HFFc6 (cell line): ENCODE measurements at regions not wholly inside any gene's neighbourhood (a gene's known extent, or its start where the extent isn't known, plus 50 kb on each side); places are given as distances from the start of the nearest gene placed in this dataset.
"Not testable (repeated sequence)": the region's sequence is repeated elsewhere in the genome, so short reads cannot be mapped to it uniquely, and the experiment has no call there.

Experiments
- DNase-seq: peaks from one replicate; pipeline ENCODE4 v3.0.0-alpha.2; 2018
- H3K27ac Mint-ChIP-seq: 2 replicates; pipeline ENCODE4 v1.8.0; 2020; ENCODE audit warnings: mild to moderate bottlenecking, mixed read lengths
- H3K27me3 Mint-ChIP-seq: 2 replicates; pipeline ENCODE4 v1.8.0; 2021; ENCODE audit warnings: mild to moderate bottlenecking, moderate library complexity, mixed read lengths; ENCODE audit not compliant: insufficient read depth
- H3K36me3 Mint-ChIP-seq: 2 replicates; pipeline ENCODE4 v1.8.0; 2021; ENCODE audit warnings: low read depth, mixed read lengths
- H3K4me1 Mint-ChIP-seq: 2 replicates; pipeline ENCODE4 v1.8.0; 2020; ENCODE audit warnings: low read depth, mixed read lengths
- H3K4me3 Mint-ChIP-seq: 2 replicates; pipeline ENCODE4 v1.8.0; 2020; ENCODE audit warnings: mild to moderate bottlenecking, moderate library complexity, mixed read lengths
- H3K9me3 Mint-ChIP-seq: 2 replicates; pipeline ENCODE4 v1.8.0; 2020; ENCODE audit warnings: mild to moderate bottlenecking, mixed read lengths
- TF ChIP-seq, protein P1 (sequence below): fragments of 200-600 bp; sonication (generic); IDR thresholded peaks from 2 replicates; pipeline ENCODE4 v1.5.0; 2021; ENCODE audit warnings: antibody characterized with exemption, mild to moderate bottlenecking

DNA sequence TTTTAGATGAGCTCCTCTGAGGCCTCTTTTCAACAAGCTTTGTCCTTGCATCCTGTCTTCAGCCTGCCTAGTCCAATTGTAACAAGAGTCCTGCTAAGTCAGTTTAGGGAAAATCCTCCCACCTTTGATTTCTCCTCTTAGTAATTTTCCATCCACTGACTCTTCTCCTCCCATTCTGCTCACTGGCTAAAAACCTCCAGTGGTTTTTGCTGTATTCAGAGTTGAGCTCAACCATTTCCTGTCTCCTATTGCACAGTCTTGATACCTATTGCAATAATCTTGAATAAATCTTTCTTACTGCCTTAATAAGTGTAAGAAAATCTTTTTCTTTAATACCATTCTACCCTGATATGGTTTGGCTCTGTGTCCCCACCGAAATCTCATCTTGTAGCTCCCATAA, 117.8 kb upstream of the ENPP6 start:
- Mint-ChIP-seq H3K27me3 (peaks cover 1% of the 10 kb centered on the region), H3K9me3 (peaks cover 4% of the 10 kb centered on the region; the same call in 1 of the 2 replicates), H3K36me3 (peaks cover 13% of the 10 kb centered on the region; the same call in 1 of the 2 replicates), H3K4me3 (no peak overlapping the region), H3K27ac (no peak overlapping the region), H3K4me1 (peaks cover 28% of the 10 kb centered on the region)
- TF ChIP-seq, protein P1, sequence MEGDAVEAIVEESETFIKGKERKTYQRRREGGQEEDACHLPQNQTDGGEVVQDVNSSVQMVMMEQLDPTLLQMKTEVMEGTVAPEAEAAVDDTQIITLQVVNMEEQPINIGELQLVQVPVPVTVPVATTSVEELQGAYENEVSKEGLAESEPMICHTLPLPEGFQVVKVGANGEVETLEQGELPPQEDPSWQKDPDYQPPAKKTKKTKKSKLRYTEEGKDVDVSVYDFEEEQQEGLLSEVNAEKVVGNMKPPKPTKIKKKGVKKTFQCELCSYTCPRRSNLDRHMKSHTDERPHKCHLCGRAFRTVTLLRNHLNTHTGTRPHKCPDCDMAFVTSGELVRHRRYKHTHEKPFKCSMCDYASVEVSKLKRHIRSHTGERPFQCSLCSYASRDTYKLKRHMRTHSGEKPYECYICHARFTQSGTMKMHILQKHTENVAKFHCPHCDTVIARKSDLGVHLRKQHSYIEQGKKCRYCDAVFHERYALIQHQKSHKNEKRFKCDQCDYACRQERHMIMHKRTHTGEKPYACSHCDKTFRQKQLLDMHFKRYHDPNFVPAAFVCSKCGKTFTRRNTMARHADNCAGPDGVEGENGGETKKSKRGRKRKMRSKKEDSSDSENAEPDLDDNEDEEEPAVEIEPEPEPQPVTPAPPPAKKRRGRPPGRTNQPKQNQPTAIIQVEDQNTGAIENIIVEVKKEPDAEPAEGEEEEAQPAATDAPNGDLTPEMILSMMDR, result no peak
- DNase-seq, result no peak

DNA sequence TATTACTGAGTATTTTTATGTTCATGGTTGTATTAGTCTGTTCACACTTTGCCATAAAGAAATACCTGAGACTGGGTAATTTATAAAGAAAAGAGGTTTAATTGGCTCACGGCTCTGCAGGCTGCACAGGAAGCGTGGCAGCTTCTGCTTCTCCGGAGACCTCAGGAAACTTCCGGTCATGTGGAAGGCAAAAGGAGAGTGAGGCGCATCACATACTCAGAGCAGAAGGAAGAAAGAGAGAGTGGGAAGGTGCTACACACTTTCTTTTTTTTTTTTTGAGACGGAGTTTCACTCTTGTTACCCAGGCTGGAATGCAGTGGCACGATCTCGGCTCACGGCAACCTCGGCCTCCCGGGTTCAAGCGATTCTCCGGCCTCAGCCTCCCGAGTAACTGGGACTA, 115.8 kb upstream of the ENPP6 start:
- not testable (repeated sequence) for H3K27ac Mint-ChIP-seq, DNase-seq, H3K36me3 Mint-ChIP-seq, H3K27me3 Mint-ChIP-seq, H3K9me3 Mint-ChIP-seq, H3K4me3 Mint-ChIP-seq
- H3K4me1 Mint-ChIP-seq, result peaks cover 16% of the 10 kb centered on the region; the same call in 1 of the 2 replicates

DNA sequence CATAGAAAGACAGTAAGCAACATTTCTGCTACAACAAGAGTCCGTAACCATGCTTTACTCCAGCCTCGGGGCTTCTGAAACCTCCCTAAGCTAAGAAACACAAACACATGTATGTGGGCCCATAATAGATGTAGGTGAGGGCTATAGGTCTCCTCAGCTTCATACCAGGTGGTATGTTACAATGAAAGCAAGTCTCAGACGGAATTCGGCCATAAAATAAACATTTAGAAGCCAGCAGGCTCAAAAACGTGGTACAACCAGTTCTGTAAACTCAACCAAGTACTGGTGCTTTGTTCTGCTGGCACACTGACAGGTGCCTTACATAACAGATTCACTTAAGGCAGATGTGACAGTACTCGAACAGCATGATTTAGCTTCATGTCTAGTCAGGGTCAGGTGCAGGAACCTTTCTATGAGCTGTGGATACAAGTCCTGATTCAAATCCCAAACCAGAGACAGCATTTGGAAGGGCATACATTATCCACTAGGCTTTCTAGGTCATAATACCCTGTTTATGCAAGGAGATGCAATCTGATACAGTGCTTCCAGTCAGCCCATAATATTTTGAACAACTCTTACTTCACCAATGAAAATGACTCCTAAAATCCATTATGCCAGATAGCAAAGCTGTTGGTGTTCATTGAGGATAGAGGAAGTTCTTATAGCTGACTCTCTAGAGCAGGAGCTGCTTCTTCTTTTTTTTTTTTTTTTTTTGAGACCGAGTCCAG, 113.8 kb upstream of the ENPP6 start:
- no peaks in the 10 kb centered on the region for H3K36me3 Mint-ChIP-seq
- H3K27me3 Mint-ChIP-seq, result peaks cover 3% of the 10 kb centered on the region
- peaks cover 11% of the 10 kb centered on the region; the same call in 1 of the 2 replicates for H3K4me1 Mint-ChIP-seq
- no peak overlapping the region for H3K27ac Mint-ChIP-seq
- TF ChIP-seq, protein P1, result no peak
- no peak for DNase-seq
- no peaks in the 10 kb centered on the region for H3K9me3 Mint-ChIP-seq
- no peak overlapping the region for H3K4me3 Mint-ChIP-seq

DNA sequence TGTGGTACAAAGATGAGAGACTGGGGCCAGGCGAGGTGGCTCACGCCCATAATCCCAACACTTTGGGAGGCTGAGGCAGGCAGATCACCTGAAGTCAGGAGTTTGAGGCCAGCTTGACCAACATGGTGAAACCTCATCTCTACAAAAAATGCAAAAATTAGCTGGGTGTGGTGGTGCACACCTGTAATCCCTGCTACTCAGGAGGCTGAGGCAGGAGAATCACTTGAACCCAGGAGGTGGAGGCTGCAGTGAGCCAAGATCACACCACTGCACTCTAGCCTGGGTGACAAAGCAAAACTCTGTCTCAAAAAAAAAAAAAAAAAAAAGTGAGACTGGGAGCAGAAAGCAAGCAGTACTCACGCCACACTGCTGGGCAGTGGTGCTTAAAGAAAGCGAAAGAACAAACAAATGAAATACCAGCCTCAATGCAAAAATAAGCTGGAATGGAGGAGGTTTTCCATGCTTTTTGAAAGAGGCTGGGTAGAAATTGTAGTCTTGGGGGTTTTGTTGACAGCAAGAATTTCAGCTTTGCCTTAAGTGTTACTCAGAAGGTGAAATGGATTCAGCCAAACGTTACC, 112.9 kb upstream of the ENPP6 start:
- not testable (repeated sequence) for H3K4me1 Mint-ChIP-seq, H3K4me3 Mint-ChIP-seq, H3K36me3 Mint-ChIP-seq, DNase-seq, H3K27me3 Mint-ChIP-seq, H3K9me3 Mint-ChIP-seq, H3K27ac Mint-ChIP-seq

DNA sequence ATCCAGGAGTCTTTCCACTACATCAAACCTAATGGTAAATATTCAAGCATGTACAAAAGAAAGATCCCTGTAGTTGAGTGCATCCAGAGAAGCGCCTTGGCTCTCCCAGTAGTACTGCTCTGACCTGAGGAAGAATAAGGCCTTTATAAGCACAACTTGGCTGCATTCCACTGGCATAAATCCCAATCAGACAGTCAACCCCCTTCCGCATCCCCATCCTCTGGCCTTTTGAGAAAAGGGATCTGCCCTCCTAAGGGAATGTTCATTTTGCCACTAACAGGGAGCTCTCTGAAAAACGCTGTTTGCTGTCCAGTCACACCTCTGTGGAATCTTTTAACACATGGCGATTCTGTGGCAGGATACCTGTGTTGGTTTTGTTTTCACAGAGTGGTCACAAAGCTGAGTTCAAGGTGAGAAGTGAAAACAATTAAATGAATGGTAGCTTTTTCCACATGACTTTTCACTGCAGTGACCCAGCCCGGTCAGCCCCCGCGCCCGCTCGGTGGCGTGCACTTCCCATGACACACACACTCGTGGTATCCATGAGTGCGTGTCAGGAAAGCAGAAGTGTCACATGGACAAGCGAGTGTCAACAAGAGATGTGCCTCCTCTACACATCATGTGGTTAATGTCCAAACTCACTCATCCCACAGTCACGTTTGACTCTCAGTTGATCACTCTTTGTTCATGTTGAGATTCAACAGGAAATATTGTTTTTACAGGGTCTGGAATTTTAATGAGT, 112.2 kb upstream of the ENPP6 start:
- H3K27me3 Mint-ChIP-seq, result peaks cover 5% of the 10 kb centered on the region
- H3K4me1 Mint-ChIP-seq, result peaks cover 5% of the 10 kb centered on the region; the same call in 1 of the 2 replicates
- H3K27ac Mint-ChIP-seq, result no peak overlapping the region
- no peak overlapping the region for H3K4me3 Mint-ChIP-seq
- no peaks in the 10 kb centered on the region for H3K36me3 Mint-ChIP-seq
- TF ChIP-seq, protein P1, result no peak
- no peak for DNase-seq
- no peaks in the 10 kb centered on the region for H3K9me3 Mint-ChIP-seq

DNA sequence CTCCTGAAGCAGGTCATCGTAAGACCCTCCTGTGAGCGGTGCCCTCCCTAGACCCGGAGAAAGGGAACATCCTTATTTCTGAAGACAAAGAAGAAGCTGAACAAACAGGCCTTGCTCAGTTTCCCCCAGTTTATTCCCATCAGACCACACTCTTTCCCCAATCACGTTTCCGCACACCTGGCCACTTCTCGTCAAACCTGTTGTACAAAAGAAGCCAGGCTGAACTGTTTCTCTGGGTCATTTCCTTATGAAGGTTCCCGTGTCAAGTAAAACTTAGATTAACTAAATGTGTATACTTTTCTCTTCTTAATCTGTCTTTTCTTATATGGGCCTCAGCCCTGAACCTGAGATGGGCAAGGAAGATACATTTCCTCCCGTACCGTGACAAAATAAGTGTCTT, 111.6 kb upstream of the ENPP6 start:
- TF ChIP-seq, protein P1, result no peak
- H3K4me1 Mint-ChIP-seq, result peaks cover 5% of the 10 kb centered on the region; the same call in 1 of the 2 replicates
- no peak overlapping the region for H3K27ac Mint-ChIP-seq
- no peaks in the 10 kb centered on the region for H3K36me3 Mint-ChIP-seq
- no peak overlapping the region for H3K4me3 Mint-ChIP-seq
- H3K9me3 Mint-ChIP-seq, result no peaks in the 10 kb centered on the region
- DNase-seq, result no peak
- H3K27me3 Mint-ChIP-seq, result peaks cover 5% of the 10 kb centered on the region
